Epidermal melanocyte (primary cell): ENCODE measurements at regions not wholly inside any gene's neighbourhood (a gene's known extent, or its start where the extent isn't known, plus 50 kb on each side); places are given as distances from the start of the nearest gene placed in this dataset.
"Not testable (repeated sequence)": the region's sequence is repeated elsewhere in the genome, so short reads cannot be mapped to it uniquely, and the experiment has no call there.

Experiments
- DNase-seq: peaks from one replicate; pipeline ENCODE4 v3.0.0; 2011; ENCODE audit warnings: low spot score; ENCODE audit not compliant: insufficient read length

GRCh38 chrX:145393702-145394235 lies 146.5 kb downstream of the SPANXN1 start:
- no peak for DNase-seq

GRCh38 chrX:145394344-145394743 lies 147.0 kb downstream of the SPANXN1 start:
- DNase-seq, result no peak

GRCh38 chrX:145396612-145397011 lies 149.3 kb downstream of the SPANXN1 start:
- DNase-seq, result no peak

GRCh38 chrX:145405012-145405411 lies 157.7 kb downstream of the SPANXN1 start:
- no peak for DNase-seq

GRCh38 chrX:145410622-145411021 lies 163.3 kb downstream of the SPANXN1 start:
- DNase-seq, result no peak

GRCh38 chrX:145436211-145436610 lies 188.9 kb downstream of the SPANXN1 start:
- DNase-seq, result not testable (repeated sequence)

- DNase-seq, result no peak
Observed at GRCh38 chrX:145464650-145465049, 217.3 kb downstream of the SPANXN1 start.

- DNase-seq, result no peak
Observed at GRCh38 chrX:145475725-145476124, 228.4 kb downstream of the SPANXN1 start.

GRCh38 chrX:145484740-145485139 lies 237.4 kb downstream of the SPANXN1 start:
- no peak for DNase-seq

- no peak for DNase-seq
Observed at GRCh38 chrX:145502670-145503069, 255.4 kb downstream of the SPANXN1 start.

- no peak for DNase-seq
Observed at GRCh38 chrX:145506214-145506613, 258.9 kb downstream of the SPANXN1 start.

GRCh38 chrX:145524931-145525330 lies 277.6 kb downstream of the SPANXN1 start:
- no peak for DNase-seq

GRCh38 chrX:145532176-145532780 lies 285.0 kb downstream of the SPANXN1 start:
- no peak for DNase-seq

- DNase-seq, result no peak
Observed at GRCh38 chrX:145533534-145533933, 284.1 kb upstream of the SLITRK2 start.

GRCh38 chrX:145549496-145549895 lies 268.1 kb upstream of the SLITRK2 start:
- no peak for DNase-seq

- no peak for DNase-seq
Observed at GRCh38 chrX:145552643-145553042, 265.0 kb upstream of the SLITRK2 start.

GRCh38 chrX:145553702-145554101 lies 263.9 kb upstream of the SLITRK2 start:
- no peak for DNase-seq

GRCh38 chrX:145563159-145563558 lies 254.5 kb upstream of the SLITRK2 start:
- DNase-seq, result no peak

GRCh38 chrX:145609951-145610511 lies 207.6 kb upstream of the SLITRK2 start:
- no peak for DNase-seq

- DNase-seq, result no peak
Observed at GRCh38 chrX:145613894-145614293, 203.7 kb upstream of the SLITRK2 start.

- DNase-seq, result no peak
Observed at GRCh38 chrX:145620666-145621065, 197.0 kb upstream of the SLITRK2 start.

GRCh38 chrX:145623453-145623852 lies 194.2 kb upstream of the SLITRK2 start:
- DNase-seq, result no peak

- DNase-seq, result no peak
Observed at GRCh38 chrX:145630081-145630480, 187.5 kb upstream of the SLITRK2 start.
